GM19467 (cell line): ENCODE measurements at regions not wholly inside any gene's neighbourhood (a gene's known extent, or its start where the extent isn't known, plus 50 kb on each side); places are given as distances from the start of the nearest gene placed in this dataset.
"Not testable (repeated sequence)": the region's sequence is repeated elsewhere in the genome, so short reads cannot be mapped to it uniquely, and the experiment has no call there.

Source experiments
- ATAC-seq: cut with Tn5 transposase; IDR thresholded peaks from one replicate; pipeline ENCODE4 v1.9.1; 2021; ENCODE audit warnings: mild to moderate bottlenecking, moderate library complexity; ENCODE audit not compliant: unreplicated experiment

DNA sequence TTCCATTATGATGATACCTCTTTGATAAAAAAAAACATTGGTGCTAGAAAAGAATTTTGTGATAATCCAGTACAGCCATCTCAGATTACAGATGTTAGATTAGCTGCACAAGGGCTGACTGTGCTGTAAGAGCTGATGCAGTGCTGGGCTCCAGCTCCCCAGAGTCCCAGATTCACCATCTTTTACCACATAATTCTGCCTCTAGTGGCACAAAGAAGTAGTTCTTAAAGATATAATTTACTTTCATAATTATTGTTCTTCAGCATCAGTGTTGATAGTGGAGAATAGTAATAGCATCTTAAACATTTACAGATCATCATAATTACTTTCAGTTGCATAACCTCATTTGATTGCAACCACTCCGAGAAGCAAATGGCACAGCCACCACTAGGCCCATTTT, 262.1 kb downstream of the BRINP2 start:
- no peak for ATAC-seq

DNA sequence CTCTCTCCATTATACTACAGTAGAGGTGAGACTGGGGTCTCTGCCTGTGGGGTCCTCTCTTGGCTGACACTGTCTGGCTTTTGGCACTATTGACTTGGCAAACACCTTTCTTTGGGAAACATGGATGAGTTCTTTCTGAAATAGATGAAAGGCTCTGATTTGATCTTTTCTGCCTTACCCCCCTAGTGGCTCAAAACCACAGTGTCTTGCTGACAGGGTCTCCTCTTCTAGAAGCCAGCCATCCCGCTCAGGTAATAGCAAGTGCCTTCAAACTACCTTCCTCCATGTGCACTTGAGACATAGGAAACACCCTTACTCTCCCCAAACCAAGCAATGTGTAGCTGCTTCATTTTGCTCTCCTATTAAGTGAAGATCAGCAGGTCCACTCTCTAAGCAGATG, 260.4 kb downstream of the BRINP2 start:
- ATAC-seq, result no peak

DNA sequence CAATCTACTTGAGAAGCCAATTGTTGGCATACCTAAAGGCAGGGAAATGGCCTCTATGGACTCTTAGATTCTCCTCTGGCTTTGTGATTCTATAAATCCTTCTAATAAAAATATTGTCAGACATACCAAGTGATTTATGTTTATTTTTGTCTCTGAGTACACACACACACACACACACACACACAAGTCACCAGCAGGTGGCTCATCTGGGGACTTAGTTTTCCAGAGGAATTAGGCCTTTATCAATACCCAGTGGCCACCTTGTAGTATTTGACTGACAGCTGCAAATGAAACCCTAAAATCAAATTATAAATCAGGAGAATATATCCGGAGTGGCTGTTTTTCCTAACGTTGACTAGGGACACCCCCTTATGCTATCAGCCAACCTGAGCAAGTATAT, 258.5 kb downstream of the BRINP2 start:
- ATAC-seq, result no peak

DNA sequence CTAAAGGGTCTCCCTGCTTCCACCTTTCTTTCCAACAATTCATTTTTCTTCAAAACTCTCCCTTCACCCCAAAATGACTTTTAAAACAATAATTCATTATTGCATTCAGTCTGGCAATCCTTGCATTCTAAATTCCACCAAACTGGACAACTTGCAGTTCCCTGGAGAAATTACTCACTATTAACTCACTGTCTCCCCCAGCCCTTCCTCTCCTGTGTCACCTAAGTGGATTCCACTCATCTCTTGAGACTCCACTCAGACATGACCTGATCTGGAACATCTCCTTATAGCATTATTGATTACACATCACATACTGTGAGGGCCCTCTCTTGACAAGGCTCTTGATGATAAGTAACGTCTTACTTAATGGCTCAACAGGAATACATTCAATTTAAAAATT, 257.1 kb downstream of the BRINP2 start:
- ATAC-seq, result no peak

DNA sequence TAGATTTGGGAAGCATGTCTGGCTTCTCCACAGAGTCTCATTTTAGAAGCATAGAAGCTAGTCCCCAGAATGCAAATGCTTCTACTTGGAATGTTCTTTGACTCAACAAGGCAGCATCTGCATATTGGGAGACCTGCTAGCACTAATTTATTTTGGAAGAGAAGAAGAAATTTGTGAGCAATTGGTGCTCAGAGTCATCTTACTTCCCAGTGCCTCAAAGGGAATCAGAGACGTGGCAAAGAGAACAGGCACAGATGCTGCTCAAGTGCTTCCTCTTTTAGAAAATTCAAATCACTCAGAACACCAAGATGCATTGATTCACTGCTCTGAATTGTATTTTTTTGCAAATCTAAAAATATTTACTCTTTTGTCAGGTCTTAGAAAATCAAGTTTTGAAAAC, 255.7 kb downstream of the BRINP2 start:
- ATAC-seq, result no peak

GRCh38 chr1:177425199-177425598, 254.4 kb downstream of the BRINP2 start:
- ATAC-seq, result no peak

DNA sequence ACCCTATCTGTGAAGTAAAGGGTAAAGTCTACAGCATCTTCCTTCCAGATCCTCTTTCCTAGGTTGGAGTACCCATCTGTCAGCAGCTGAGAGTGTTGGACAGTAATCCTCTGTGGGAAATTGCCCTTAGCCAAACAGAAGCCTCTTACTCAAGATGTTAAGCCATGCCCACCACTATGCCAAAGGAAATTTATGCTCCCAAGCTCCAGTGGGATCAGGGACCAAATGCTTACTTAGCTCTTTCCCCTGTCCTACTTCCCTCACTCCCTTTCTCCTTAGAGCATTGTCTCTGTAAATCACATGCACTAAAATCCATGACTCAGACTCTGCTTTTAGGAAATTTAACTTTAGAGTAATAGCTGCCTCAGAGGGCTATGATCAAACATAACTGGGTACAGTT, 254.0 kb downstream of the BRINP2 start:
- ATAC-seq, result no peak

- no peak for ATAC-seq
Observed at GRCh38 chr1:177423090-177423489, 252.3 kb downstream of the BRINP2 start.

DNA sequence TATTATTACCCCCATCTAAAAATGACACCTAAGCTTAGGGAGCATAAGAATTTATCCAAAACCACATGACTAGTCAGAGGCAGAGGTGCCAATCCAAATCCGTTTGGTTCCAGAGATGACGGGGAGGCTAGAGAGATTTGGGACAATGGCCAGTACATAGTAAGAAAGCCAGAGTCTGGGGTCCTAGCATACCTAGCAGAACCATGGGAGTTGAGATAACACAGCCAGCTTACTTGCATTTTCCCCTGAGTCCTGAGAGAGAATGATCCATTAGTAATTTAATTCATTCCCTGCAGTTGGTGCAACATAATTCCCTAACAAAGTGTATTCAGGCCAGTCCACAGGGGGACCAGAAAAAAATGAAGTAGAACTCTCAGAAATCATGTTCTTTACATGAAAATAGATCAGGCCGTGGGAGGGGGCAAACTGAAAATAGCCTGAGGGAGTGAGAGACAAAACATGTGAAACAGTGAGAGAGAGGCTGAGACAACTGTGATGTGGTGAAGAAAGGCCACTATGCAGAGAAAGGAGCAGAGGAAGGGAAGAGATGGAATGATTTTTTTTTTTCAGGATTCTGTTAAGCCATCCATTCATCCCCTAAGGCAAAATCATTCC, 243.3 kb downstream of the BRINP2 start:
- ATAC-seq, result no peak

- ATAC-seq, result no peak
Observed at GRCh38 chr1:177411381-177411780, 240.6 kb downstream of the BRINP2 start.

DNA sequence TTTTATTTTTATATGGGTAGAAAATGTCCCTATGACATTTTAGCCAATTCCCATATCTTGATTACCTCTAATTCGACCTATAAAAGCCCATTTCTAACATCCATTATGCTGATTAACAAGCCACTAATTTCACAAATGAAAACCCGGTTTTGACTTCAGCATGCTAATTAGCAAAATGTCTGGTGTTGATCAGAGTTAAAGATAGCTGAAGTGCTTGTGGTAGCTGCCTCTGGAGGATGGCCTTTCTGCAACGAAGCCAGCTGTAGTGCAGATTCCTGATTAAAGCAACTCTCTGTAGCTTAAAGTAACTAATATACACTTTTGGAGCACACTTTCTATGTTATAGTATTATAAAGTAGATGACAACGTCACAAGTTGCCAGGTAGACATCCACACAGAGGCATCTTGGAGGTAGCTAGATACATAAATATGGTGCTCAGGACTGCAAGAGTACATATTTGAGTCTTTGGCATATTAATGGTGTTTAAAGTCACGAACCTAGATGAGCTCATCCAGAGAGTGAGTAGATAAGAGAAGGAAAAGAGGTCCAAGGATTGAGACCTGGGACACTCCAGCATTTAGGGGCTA, 239.5 kb downstream of the BRINP2 start:
- ATAC-seq, result no peak

GRCh38 chr1:177406323-177406722, 235.6 kb downstream of the BRINP2 start:
- not testable (repeated sequence) for ATAC-seq

- ATAC-seq, result no peak
Observed at GRCh38 chr1:177392336-177392735, 221.6 kb downstream of the BRINP2 start.

DNA sequence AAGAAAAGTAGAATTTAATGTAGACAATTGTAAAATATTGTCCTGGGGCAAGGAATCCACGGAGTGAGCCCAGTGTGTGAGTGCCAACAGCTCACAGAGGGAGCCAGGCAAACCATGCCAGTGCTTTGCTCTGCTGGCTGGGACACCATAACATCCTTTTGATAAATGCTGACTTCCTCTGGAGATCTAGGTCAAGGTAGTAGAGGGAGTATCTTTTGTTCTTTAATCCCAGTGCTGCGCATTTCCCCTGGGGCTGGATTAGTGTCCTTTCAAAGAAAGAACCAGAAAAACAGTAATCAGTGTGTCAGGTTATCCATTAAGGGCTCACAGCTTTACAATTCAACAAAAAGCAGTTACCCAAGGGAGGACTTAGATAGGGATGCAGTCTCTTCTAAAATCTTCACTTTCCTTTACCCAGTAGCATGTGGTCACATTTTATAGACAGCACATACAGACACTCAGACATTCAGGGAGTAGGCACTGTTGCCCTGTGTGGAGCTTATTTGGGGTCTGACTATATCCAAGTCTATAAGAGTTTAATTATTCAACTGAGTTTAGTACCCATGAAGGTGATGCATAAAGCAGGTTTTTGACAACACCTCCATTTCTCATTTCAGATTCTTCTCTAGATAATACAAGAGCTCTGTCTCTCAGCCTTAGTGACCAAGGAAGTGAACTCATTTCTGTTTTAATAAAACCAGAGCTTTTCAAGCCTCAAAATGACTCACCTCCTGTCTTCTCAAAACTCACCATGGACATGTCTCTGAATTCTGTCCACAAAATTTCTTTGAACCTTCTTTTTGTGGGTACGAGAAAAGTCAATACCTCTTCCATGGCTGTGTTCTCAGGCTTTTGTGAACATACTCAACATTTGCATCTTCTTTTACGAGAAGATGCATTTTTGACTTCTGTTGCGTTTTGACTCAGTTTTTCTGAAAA, 215.3 kb downstream of the BRINP2 start:
- ATAC-seq, result no peak

GRCh38 chr1:177384461-177384860, 213.7 kb downstream of the BRINP2 start:
- no peak for ATAC-seq

DNA sequence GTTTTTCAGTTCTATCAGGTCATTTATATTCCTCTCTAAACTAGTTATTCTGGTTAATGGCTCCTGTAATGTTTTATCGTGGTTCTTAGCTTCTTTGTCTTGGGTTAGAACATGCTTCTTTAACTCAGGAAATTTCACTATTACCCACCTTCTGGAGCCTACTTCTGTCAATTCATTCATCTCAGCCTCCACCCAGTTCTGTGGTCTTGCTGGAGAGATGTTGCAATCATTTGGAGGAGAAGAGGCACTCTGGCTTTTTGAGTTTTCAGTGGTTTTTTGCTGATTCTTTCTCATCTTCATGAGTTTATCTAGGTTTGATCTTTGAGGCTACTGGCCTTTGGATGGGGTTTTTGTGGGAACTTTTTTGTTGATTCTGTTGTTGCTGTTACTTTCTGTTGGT, 213.0 kb downstream of the BRINP2 start:
- ATAC-seq, result no peak

- no peak for ATAC-seq
Observed at GRCh38 chr1:177377866-177378265, 207.1 kb downstream of the BRINP2 start.

DNA sequence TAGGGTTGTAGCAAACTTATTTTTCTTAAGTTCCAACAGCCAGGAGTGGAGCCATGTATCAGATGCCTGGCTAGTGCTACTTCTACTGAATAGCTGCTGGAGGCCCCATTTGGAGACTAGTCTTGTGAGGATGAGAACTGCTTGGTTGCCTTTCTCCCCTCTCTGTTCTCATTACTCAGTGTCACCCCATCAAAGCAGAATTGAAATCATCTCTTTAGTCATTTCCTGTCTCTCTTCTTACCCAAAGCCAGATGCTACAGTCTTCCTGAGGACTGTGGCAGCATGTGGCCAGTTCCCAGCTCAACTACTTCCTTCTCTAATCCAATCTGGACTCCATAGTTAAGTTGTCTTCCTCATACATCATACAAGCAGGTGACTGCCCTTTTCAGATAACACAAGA, 197.5 kb downstream of the BRINP2 start:
- no peak for ATAC-seq

DNA sequence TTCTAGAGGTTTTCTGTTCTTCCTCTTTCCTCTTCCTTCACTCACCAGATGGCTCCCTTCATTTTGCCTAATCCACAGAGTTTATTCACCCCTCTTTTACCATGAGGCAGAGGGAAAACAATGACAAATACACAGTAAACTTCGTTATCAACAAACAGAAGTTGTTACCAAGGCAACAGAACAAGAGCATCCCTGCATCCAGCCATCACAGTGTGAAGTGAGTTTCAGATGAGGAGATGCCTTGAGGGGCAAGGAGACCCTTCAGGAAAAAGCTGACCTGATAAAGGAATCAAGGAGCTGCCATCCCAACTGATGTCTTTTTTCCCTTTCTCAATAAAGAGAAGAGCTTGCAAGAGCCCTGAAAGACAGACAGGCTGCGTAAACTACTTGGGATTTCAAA, 195.3 kb downstream of the BRINP2 start:
- ATAC-seq, result no peak

- no peak for ATAC-seq
Observed at GRCh38 chr1:177360791-177361190, 190.0 kb downstream of the BRINP2 start.

GRCh38 chr1:177356674-177357435, 186.1 kb downstream of the BRINP2 start:
- no peak for ATAC-seq
